GM19023 (cell line): ENCODE measurements at regions not wholly inside any gene's neighbourhood (a gene's known extent, or its start where the extent isn't known, plus 50 kb on each side); places are given as distances from the start of the nearest gene placed in this dataset.
"Not testable (repeated sequence)": the region's sequence is repeated elsewhere in the genome, so short reads cannot be mapped to it uniquely, and the experiment has no call there.

Experiments
- ATAC-seq: cut with Tn5 transposase; IDR thresholded peaks from one replicate; pipeline ENCODE4 v1.9.1; 2021; ENCODE audit warnings: mild to moderate bottlenecking, moderate library complexity; ENCODE audit not compliant: unreplicated experiment

DNA sequence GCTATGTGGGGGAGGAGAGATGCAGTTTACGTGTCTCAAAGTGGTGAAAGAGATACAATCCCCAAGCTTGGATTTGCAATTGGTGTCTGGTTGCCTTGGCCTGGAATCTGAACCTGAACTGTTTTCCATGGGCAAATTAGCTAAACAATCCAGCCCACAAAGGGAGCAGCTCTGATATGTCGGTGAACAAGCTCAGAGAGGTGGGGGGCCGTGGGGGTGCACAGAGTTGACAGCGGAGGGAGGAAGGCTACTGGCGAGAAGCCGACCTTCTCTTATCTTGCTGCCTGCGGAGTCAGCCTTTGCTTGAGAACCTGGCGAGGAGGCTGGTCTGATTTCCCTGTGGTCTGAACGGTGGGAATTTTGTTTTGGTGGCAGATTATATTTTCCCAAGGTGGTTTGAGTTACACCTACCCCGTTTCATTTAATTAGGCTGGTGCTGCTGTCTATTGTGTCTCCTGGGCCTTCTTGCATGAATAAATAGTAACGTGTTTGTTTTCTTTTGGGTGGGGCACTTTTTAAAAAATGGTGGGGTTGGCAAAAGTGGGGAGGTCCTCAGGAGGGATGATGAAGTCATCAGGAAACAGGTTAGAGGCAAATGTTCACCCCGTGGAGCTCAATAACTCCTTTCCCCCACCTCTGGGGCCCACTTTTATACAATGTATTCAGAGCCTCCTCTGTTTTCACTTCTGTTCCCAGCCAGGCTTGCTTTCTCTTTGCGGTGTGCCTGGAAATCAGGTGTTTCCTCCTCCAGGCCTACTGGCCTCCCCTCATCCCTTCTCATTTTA, 80.9 kb upstream of the IGFBP5 start:
- no peak for ATAC-seq

DNA sequence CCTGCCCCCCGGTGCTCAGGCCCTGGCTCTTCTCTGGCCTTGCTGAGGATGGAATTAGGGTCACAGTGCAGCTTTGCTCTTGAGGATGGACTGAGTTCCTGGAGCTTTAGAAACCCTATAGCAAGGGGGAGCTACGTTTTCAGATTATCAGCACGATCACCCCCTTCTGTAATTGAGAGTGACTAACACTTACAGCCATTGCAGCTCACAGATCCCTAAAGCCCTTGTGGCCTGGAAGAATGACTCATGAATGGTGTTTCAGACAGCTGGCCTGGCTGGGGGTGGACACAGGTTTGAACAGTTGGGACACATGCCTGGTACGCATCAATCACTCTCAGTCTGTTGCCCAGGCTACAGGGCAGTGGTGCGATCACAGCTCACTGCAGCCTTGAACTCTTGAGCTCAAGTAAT, 79.7 kb upstream of the IGFBP5 start:
- ATAC-seq, result no peak

DNA sequence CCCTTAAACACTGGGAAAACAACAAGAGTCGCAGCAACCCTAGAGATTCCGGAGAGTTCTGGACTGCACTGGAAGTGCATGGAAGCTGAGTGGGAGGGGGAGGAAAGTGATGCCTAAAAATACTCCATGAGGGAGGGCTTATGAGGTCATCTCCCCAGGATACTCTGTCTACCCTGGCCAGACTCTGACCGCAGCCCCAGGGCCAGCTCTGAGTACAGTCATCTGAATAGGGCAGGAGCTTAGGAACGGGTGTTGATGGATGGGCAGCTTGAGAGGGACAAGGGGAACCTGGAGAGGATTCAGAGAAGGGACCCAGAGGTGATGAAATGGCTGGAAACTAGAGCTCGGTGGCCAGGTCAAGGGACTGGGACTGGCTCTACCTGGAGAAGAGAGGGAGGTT, 79.3 kb upstream of the IGFBP5 start:
- ATAC-seq, result no peak

DNA sequence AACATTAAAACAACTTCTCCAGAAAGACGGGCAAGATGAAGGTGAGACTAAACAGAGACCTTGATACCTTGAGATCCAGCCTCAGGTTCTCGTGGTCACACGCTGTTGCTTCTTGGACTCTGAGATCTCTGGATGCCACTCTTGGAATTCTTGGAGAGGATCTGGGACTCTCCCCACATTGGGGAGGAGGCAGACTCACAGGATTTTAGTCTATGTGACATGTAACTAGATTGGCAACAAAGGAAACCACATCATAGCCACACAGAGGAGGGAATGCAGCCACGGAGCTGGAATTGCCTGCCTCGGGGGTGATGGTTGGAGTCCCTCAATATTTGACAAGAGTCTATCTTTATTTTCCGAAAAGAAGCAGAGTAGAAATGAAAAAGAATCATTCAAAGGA, 78.8 kb upstream of the IGFBP5 start:
- no peak for ATAC-seq

DNA sequence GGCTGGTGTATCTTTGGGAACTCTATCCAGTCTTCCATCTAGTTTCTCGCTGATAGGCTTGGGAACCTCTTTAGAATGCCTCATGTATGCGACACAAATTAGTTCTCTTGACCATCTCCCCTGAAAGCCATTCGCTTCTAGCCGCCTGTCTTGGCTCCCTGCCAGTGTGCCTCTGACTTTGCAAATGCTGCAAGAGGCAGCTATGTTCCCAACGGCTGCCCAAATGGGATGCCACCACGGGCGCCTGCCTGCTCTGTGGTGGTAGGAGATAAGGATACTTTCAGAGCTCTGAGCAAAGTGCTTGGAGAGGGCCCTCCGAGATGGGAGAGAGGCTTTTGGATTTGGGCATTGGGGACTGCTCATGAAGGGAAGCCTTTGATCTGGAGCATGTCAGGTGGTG, 77.7 kb upstream of the IGFBP5 start:
- no peak for ATAC-seq

DNA sequence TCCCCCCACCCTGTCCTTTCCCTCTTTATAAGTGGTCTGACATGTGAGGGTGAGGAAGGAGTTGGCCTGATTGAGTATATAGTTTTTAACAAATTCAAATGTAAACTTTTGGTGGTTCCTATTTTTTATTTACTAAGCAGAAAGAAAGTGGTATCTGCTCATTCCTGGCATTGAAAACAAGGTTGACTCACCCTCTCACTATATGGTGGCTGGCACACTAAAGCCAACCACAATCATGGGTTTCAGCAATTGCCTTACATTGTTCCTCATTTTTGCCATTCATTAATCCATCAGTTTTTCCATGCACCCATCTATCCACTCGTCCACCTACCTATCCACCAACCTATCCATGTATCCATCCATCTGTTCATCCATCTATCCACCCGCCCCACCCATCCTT, 75.4 kb upstream of the IGFBP5 start:
- ATAC-seq, result no peak

DNA sequence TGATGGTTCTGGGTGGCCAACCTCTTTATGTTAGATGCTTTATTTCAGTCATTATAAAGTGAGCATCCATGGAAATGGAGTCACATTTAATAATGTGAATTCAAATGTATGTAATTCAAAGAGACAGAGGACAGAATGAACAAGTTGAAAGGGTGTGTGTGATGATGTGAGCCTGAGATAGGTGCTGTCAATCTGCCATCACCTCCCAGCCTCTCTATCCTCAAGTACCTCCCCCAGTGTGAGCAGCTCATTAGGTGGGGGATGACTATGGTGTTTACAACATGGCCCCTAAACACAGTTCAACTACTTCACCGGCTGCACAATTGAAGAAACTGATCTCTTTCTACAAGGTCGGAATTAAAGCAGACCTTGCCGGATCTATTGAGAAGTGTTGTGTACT, 74.7 kb upstream of the IGFBP5 start:
- no peak for ATAC-seq

DNA sequence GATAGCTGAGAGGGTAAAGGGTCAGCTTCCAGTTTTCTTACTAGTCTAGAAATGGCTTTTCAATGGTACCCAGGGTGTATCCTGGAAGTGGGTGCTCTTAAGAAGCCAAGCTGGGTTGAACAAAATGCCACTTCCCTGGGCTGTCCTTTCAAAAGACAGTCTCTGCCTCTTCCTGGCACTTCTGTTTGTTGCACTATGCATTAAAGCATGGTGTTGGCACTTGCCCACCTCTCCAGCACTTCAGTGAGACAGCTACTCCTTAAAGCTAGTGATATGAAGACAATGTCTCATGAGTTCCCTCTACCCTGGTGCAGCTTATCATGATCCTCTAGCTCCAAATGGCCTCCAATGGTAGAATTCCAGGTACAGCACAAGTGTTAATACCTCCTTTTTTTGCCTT, 74.3 kb upstream of the IGFBP5 start:
- no peak for ATAC-seq

DNA sequence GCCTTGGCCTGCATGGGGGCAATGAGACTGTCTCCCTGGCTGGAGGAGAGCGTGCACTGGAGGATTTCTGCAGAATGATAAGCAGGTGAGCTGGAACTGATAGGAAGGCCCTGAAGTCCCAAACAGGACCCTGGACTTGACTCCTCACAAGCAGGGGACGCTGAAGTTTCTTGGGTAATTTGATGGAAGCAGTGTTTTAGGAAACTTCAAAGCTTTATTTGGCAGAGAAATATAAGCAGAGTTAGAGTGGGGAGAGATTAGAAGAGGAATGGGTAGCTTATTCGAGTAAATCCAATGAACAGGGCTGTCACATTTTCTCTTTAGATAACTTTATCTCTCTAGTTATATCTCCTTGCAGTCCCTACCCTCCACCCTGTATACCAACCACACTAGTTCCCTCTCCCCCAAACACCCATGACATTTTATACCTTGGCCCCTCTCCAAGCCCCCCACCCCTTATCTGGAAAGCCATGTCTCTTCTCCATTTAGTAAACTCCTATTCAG, 73.6 kb upstream of the IGFBP5 start:
- no peak for ATAC-seq

DNA sequence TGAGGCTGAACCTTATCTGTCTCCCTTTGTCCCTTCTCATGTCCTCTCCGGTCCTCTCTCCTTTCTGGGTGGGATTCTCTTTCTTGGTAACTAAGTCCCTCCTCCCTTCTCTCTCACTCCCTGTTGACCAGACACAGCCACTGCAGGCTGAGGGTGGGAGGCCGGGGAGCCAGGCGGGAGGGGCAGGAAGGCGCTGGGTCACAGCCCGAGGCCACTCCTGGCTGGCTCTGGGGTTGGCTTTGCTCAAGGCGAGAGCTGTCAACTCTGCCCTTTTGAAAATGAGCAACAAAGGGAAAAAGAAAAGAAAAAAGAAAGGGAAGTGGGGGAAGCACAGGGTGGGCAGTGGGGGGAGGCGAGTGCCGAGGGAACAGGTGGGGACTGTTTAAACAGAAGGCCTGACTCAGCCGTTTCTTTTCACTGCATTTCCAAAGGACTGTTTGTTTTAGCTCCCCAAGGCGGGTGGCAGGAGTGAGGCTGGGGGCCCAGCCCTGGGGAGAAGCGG, 70.5 kb upstream of the IGFBP5 start:
- no peak for ATAC-seq

DNA sequence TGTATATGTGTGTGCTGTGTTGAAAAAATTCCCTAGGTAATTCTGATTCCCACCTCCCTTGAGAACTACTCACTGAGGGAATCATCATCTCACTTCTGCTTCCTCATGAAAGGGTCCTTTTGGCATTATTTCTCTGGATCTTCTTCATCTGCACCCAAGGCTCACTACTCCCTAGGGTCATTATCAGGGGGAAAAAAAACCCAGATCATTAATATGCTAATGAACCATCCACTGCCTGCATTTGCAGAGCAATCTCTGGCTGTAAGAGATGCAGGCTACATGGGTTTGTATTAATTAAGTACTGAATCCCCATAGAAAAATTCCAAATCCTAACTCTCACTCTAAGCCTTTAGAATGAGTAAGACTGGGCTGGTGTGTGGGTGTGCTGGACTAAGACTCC, 68.0 kb upstream of the IGFBP5 start:
- no peak for ATAC-seq

DNA sequence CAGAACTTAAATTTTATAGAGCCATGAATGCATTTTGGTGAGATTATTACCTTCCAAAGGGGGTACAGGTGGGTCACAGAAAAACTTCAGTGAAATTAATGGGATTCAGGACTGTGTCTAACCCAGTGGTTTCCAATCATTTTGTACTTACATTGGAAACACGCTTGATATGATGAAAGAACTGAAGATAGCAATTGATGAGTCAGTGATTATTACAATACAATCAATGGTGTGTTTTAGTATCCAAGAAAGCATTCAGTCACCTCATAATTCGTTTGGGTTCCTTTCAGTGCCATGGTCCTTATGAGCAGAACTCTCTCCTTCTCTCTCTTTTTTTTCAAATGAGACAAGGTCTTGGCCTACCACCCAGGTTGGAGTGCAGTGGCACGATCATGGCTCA, 66.5 kb upstream of the IGFBP5 start:
- no peak for ATAC-seq

DNA sequence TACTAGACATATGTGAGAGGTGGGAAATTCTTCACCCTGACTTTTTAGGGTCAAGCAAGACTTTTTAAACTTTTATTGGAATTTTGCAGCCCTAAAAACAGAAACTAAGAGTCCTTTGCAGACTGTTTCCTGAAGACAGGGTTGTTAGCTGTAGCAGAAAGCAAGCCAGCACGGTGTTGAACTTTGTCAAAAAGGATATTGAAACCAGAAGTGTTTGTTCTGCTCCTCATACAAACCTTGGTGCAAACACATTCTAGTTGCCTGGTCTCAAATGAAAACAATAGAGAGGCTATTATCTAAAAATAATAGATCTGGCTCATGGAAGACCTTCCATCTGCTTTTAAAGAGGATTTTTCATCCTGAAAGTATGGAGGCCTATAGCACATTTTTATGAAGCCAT, 65.8 kb upstream of the IGFBP5 start:
- ATAC-seq, result no peak

DNA sequence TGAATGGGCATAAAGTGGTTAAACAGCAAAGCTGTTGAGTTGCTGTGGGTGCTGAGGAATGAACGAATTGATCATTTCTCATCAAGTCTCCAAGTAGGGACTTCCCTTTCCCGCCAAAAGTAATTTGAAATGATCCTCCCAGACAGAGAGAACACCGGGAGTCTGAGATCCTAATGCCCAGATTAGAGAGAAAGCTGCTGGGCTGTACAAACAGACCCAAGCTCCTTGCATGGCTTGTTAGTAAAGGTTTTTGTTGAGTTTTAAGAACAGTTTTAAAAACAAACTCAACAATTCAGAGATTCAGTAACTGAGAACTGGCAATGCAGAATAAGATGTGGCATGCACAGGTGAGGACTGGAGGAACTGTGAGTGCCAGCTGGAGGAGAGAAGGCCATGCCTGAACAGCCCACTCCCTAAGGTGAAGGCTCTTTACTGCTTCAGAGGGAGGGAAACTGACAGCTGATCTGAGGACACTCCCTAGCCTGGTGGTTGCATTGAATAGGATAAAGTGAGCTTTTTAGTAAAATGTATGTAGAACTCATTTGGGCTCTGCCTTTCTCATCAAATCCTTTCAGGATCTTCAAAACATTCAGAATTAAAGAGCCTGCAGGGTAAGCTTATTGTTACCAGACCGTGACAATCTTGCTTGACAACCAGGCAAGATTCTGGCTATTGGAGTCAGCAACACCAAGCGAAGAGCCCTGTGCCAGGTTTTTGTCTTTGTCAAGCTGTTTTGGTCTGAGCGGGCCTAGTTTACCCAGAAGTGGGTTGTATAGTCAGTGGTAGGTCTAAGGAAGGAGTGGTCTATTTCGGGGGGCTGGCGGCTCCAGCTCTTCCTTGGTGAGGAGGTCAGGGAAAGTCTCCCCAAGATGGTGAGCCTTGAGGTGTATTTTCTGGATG, 63.2 kb upstream of the IGFBP5 start:
- no peak for ATAC-seq

DNA sequence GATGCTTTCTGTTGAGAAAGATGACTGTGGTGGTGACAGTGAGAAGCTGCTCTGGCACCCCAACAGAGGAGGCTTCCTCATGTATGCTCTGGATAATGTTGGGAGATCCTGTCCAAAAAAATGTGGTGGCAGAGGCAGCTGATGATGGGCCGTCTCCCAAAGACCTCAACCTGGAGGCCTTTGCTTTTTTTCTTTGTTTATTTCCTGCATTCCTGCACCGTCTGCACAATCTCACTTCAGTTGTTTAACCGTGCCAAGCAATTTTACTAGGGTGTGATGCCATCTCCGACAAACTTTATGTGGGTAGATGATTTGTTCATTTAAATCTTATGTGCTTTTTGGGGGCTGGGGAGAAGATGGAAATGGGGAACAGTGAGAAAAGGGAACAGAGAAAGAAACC, 62.2 kb upstream of the IGFBP5 start:
- no peak for ATAC-seq

DNA sequence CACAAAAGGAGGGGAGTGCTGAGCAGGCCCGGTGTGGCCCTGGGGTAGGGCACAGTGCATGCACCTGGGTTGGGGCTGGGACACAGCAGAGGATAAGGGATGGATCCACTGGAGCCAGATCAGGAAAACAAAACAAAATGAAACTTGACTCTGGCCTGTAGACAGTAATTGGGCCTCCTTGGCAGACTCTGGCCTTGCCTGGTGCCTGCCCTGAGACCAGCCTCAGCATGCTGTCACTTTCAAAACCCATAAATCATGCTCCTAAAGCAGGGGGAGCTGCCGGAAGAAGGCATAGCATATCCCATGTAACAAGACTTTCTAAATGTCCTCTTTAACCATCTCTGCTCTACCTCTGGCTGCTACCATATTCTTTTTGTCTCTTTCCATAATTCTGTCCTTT, 61.1 kb upstream of the IGFBP5 start:
- ATAC-seq, result no peak

DNA sequence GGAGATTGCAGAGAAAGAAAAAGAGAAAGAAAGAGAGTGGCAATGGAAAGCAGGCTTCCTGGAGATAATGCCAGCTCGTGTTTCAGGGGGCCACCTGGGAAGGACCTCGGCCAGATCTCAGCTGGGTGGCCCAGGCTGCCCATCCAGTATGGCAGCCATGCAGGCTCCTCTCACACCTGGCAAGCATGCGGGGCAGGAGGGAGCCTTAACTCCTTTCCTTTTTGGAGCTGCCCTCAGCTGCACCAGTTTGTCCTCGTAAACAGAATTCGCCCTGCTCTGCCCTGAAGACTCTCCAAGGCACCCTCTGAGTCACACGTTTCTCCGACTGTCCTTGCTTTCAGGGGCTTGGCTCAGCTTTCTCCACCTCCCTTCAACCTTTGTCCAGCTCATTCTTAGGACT, 59.5 kb upstream of the IGFBP5 start:
- ATAC-seq, result no peak

DNA sequence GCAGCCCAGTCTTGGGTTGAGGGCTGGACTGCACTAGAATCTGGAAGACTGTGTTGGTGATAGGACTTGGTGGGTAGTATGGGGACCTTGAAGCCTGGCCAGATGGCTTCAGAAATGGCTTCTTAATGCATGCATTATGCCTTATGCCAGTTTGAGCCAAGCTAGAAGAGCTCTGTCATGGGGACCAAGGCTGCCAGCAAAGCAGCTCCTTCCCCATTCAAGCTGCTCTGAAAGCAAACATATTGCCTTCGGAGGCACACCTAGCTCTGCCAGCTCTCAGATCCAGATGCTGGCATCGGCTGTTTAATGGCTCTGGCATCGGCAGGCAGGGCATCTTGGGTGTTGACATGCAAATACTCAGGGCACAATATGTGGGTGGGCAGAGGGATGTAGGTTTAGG, 59.0 kb upstream of the IGFBP5 start:
- no peak for ATAC-seq

DNA sequence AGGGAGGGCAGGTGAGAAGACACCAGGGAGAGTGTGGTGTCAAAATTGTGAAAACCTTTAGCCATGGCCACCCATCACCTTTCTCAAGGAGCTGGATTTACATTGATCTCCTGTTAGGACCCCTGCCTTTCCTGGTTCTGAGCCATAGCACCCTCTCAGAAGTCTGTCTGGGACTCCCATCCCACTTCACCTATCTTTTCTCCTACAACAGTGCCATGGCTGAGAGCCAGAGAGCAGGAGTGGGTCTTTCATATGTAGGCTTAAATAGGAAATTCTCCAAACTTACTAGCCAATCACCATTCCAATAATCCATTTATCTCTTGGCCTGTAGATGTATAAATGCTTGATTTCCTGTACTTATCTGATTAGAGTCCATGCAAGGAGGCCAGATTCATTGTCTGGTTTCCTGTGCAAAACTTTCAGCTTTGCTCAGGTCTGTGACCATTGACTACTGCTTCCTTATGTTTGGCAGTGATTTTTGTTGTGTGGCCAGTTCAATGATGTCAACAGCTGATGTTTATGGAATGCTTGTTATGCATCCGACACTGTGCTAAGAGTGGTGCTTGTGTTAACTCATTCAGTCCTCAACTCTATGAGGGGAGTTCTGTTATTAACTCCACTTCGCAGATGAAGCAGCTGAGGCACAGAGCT, 57.6 kb upstream of the IGFBP5 start:
- no peak for ATAC-seq

DNA sequence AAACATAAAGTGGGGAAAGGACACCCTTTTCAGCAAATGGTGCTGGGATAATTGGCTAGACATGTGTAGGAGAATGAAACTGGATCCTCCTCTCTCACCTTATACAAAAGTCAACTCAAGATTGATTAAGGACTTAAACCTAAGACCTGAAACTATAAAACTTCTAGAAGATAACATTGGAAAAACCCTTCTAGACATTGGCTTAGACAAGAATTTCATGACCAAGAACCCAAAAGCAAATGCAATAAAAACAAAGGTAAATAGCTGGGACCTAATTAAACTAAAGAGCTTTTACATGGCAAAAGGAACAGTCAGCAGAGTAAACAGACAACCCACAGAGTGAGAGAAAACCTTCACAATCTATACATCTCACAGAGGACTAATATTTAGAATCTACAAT, 55.4 kb upstream of the IGFBP5 start:
- ATAC-seq, result not testable (repeated sequence)

DNA sequence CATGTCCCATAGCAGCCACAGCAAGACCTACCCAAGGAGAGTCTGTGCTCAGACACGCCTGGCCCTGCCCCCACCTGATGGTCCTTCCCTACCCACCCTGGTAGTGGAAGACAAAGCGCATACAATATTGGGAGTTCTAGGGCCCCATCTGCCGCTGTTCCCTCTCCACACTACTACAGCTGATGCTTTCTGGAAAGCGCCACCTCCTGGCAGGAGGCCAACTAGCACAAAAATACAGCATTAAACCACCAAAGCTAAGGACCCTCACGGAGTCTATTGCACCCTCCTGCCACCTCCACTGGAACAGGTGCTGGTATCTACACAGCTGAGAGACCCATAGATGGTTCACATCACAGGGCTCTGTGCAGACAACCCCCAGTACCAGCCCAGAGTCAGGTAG, 50.9 kb upstream of the IGFBP5 start:
- not testable (repeated sequence) for ATAC-seq
